Vagina (tissue), 2 donors: ENCODE measurements at regions not wholly inside any gene's neighbourhood (a gene's known extent, or its start where the extent isn't known, plus 50 kb on each side); places are given as distances from the start of the nearest gene placed in this dataset.
"Not testable (repeated sequence)": the region's sequence is repeated elsewhere in the genome, so short reads cannot be mapped to it uniquely, and the experiment has no call there.

Experiments used
- DNase-seq, 2 donors: peaks; one replicate each; pipeline ENCODE4 v3.0.0-alpha.2; 2017; ENCODE audit errors: extremely low spot score in 2 of 2
- H3K27ac ChIP-seq: fragments of 200-600 bp; sonication (generic); one replicate; pipeline ENCODE4 v1.5.1; 2019
- H3K27me3 ChIP-seq: fragments of 200-600 bp; sonication (generic); one replicate; pipeline ENCODE4 v1.5.1; 2019
- H3K36me3 ChIP-seq, 2 donors: fragments of 200-600 bp; sonication (generic); one replicate each; pipeline ENCODE4 v1.5.1; 2017 to 2019
- H3K4me1 ChIP-seq: fragments of 200-600 bp; sonication (generic); one replicate; pipeline ENCODE4 v1.5.1; 2019
- H3K4me3 ChIP-seq, 2 donors: fragments of 200-600 bp; sonication (generic); 1 replicate in 1 of 2; 2 replicates in 1 of 2; pipeline ENCODE4 v1.5.1; 2016 to 2019
- H3K9me3 ChIP-seq: fragments of 200-600 bp; sonication (generic); one replicate; pipeline ENCODE4 v1.5.1; 2019
- intact Hi-C: fragments of 100-400 bp; cut with DNase I; formaldehyde crosslinking; loops from one replicate; pipeline ENCODE4 v1.15.1; 2023

DNA sequence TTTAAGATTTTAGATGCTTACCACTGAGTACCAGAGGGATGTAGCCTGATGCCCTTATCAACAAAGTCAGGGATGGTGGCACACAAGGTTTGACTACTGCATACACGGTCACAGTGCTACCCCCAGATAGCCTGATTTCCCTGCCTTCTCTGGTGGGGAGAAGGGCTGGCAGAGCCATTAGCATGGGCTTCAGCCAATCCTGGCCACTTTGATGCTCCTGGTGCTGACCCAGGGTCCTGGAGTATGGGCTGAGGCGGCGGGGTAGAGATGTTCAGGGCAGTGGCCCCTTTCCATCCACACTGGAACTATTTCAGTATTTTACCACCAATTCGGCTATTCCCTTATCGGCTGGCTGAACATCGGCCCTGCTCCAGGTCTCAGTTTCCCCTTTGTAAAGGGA is 83.2 kb downstream of the POTEB3 start:
- intact Hi-C loops = not testable (repeated sequence)

DNA sequence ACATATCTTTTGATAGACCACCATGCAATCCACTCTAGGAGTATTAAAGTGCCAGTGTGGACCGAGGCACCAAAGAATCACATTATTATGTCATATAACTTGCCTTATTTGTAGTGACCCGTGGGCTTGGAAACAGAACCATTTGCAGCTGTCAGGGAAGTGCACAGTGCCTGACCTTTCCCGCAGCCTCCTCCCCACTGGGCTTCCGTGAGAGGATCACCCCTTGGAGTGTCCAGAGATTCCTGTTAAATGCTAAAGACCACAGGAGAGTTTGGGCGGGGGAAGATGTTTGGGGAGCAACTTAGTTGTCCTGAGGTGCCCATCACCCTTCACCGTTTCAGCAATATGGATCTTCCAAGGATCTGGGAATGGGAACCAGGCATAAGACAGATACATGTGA is 84.4 kb downstream of the POTEB3 start:
- intact Hi-C loops, H3K27ac ChIP-seq, DNase-seq: not testable (repeated sequence)

More for the DNA sequence above, 83.2 kb downstream of the POTEB3 start:
- not testable (repeated sequence) for H3K4me1 ChIP-seq, H3K4me3 ChIP-seq, H3K36me3 ChIP-seq, H3K27me3 ChIP-seq, H3K27ac ChIP-seq, DNase-seq, H3K9me3 ChIP-seq

DNA sequence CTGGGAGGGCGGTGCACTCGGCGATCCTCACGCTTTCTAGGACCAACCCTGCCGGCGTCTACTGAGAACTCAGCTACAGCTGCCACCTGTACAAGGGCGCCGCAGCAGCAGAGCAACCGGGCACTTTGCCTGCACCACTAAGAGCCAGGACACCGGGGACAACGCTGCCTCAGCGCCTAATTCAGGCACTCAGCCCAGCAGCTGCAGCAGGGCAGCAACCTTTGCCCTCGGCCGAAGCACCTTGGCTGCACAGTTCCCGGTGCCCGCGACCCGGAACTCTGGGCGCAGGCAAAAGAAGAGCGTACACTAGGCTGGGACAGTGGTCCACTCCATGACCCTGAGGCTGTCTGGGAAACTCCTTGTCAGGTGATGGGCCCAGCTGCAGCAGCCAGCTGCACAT is 85.7 kb downstream of the POTEB3 start:
- H3K27ac ChIP-seq, intact Hi-C loops, H3K4me3 ChIP-seq, H3K27me3 ChIP-seq, H3K9me3 ChIP-seq, DNase-seq, H3K4me1 ChIP-seq, H3K36me3 ChIP-seq: not testable (repeated sequence)

More for the DNA sequence above, 84.4 kb downstream of the POTEB3 start:
- H3K4me3 ChIP-seq, H3K36me3 ChIP-seq, H3K4me1 ChIP-seq, H3K9me3 ChIP-seq, H3K27me3 ChIP-seq: not testable (repeated sequence)

DNA sequence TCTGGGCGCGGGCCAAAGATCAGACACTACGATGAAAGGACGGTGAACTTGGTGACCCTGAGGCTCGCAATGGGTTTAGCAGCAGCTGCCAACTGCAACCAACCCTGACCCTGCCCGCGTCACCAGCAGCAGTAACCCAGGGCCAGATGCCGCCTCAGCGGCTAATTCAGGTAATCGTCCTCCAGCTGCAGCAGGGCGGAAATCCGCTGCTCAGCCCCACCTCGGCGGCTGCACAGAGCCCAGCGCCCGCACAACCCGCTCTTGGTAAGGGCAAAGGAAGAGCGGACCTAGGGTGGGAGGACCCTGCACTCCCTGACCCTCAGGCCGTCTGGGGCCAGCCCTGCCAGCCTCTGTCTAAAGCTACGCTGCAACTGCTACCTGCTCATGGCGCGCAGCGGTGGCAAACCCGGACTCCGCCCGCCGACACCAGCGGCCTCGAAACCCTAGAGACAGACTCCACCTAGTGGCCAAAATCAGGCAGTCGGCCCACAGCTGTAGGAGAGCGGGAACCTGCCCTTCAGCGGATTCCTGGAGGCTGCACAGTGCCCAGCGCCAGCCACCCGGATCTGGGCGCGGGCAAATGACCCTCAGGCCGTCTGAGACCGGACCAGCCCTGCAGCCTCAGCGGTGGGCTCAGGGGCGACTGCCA is 87.5 kb downstream of the POTEB3 start:
- H3K9me3 ChIP-seq, H3K27ac ChIP-seq, H3K36me3 ChIP-seq, H3K4me3 ChIP-seq, intact Hi-C loops, H3K27me3 ChIP-seq, DNase-seq, H3K4me1 ChIP-seq: not testable (repeated sequence)

DNA sequence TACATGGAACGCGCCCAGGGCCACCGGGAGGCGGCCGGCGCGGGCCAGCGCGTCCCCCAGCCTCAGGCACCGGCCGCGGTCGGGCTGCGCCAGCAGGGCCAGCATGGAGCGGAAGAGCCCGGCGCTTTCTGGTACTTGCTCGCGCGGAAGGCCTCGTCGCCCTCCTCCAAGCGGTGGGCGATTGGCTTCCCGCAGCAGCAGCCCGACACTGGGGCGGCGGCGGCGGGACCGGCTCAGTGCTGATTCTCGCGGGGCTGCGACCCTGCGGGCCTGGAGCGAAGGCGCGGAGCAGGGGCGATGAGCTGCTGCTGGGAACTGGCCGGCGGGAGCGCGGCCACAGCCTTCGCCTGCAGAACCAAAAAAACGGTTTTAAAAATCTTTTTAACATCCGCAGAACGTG is 95.3 kb downstream of the POTEB3 start:
- intact Hi-C loops, H3K27ac ChIP-seq, H3K4me1 ChIP-seq, H3K27me3 ChIP-seq, H3K4me3 ChIP-seq, H3K9me3 ChIP-seq, DNase-seq, H3K36me3 ChIP-seq: not testable (repeated sequence)

DNA sequence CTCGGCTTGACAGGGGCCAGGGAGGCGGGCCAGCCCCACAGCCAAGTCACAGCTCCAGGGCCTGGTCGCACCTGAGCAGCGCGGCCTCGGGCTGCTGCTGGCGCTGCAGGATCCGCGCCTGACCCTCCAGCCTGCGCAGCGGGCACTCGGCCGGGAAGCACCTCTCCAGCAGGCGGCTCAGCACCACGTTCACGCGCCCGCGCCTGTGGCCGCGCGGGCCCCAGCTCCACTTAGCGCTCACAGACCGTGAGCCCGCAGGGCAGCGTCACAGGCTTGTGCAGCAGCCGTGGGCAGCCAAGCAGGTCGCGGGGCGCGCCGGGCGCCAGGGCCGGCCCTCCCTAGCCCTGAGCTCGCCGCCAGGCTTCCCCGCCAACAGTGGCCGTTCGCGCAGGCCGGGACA is 95.8 kb downstream of the POTEB3 start:
- H3K36me3 ChIP-seq, H3K27me3 ChIP-seq, intact Hi-C loops, H3K27ac ChIP-seq, H3K9me3 ChIP-seq, H3K4me1 ChIP-seq, DNase-seq, H3K4me3 ChIP-seq: not testable (repeated sequence)

DNA sequence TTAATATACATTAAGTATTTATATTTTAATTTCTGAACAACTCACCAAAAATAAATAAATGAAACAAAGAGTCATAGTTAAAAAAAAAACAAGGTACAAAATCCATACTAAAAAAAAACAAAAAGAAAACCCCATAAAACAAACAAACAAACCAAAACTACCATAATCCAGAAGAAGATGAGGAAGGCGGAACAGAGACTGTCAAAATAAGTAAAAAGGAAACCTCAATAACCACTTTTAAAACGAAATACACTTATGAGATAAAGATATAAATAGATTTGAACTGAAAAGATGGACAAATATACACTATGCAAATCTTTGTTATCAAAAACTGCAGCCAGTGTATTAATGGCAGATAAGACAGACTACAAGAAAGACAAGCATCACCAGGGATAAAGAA is 103.3 kb downstream of the POTEB3 start:
- H3K4me3 ChIP-seq, H3K9me3 ChIP-seq, H3K27ac ChIP-seq, H3K4me1 ChIP-seq, H3K36me3 ChIP-seq, DNase-seq, intact Hi-C loops, H3K27me3 ChIP-seq: not testable (repeated sequence)

DNA sequence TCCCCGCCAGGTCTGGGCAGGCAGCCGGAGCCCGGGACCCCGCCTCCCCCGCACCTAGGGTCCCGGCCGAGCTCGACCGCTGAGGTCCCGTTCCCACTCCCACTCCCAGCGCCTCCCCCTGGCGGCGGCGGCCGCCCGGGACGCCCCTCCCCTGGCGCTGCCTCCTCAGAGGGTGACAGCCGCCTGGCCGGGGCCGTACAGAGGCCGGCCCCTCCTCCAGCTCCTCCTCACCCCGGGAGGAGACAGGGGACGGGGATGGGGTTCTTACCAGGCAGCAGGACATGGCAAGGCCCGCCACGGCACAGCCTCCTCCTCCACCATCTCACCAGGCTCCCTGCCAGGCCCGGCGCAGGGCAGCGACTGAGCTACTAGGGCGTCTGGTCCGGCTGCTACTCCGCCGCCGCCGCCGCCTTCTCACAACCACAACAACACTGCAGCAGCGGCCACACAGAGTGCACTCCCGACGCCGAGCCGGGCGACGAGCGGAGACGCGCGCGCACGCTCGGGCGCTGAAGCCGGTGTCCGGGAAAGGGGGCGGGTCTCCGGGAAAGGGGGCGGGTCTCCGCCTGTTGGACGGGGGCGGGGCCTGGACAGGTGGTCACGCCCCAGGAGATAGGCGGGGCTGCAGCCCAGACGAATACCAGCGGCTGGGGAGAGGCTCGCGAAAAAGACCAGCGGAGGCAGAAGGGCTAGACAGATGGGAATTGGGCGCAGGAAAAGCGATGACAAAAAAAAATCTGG is 115.4 kb downstream of the POTEB3 start:
- H3K27me3 ChIP-seq, H3K9me3 ChIP-seq, intact Hi-C loops, H3K36me3 ChIP-seq, H3K27ac ChIP-seq, H3K4me3 ChIP-seq, DNase-seq, H3K4me1 ChIP-seq: not testable (repeated sequence)

DNA sequence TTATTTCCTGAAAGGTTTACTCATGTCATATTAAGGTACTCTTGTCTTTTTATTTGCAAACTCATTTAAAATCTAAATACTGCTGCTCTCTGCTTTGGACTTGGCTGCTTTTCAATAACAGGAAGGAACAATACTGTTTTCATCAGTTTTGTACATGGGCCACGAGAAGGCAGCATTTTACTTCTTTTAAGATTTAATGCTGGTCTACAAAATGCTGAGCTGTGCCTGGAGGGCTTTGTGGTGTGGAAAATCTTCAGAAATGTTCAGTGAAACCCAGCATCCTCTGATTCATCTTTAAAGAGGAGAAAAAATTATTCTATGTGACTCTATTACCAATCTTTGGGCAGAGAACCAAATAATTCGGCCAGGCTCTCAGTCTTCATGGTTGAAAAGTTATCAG is 155.9 kb downstream of the POTEB3 start:
- H3K9me3 ChIP-seq, H3K27me3 ChIP-seq, H3K27ac ChIP-seq, DNase-seq, H3K4me1 ChIP-seq, intact Hi-C loops, H3K4me3 ChIP-seq, H3K36me3 ChIP-seq: not testable (repeated sequence)

DNA sequence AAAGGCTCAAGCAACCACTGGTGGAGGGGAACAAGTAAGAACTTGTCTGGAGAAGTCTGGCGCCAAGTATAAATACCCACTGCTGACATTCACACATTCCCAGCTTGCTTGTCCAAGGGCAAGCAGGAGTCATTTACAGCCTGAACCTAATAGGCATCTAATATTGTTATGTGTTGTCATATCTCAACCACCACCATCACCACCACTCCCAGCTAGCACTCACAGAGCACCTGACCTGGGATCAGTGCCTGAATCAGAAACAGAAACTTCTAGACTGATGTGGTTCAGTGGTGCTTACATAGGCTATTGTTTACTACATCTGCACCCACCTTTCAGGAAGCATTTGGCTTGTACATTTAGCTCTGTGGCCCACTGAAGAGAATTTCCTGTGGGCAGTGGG is 157.1 kb downstream of the POTEB3 start:
- intact Hi-C loops, H3K36me3 ChIP-seq, H3K9me3 ChIP-seq, H3K27me3 ChIP-seq, DNase-seq, H3K4me3 ChIP-seq, H3K4me1 ChIP-seq, H3K27ac ChIP-seq: not testable (repeated sequence)

DNA sequence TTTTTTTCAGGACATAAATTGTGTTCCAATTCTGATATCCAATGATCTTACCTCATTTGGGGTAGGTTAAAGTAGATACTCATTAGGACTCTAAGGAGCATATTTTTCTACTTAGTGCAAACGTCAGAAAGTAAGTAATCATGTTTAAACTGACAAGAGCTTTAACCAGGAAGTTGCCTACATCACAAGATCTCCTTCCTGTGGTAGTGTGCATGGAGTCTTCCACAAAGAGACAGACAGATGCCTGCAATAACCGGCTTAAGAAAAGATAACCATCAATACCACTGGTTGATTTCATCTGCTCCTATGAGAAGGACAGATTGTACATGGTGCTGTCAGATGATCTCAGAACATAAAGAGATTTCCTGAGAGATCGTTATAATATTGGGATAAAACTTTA is 160.0 kb downstream of the POTEB3 start:
- H3K27me3 ChIP-seq, H3K27ac ChIP-seq, intact Hi-C loops, H3K4me1 ChIP-seq, H3K9me3 ChIP-seq, H3K4me3 ChIP-seq, DNase-seq, H3K36me3 ChIP-seq: not testable (repeated sequence)

DNA sequence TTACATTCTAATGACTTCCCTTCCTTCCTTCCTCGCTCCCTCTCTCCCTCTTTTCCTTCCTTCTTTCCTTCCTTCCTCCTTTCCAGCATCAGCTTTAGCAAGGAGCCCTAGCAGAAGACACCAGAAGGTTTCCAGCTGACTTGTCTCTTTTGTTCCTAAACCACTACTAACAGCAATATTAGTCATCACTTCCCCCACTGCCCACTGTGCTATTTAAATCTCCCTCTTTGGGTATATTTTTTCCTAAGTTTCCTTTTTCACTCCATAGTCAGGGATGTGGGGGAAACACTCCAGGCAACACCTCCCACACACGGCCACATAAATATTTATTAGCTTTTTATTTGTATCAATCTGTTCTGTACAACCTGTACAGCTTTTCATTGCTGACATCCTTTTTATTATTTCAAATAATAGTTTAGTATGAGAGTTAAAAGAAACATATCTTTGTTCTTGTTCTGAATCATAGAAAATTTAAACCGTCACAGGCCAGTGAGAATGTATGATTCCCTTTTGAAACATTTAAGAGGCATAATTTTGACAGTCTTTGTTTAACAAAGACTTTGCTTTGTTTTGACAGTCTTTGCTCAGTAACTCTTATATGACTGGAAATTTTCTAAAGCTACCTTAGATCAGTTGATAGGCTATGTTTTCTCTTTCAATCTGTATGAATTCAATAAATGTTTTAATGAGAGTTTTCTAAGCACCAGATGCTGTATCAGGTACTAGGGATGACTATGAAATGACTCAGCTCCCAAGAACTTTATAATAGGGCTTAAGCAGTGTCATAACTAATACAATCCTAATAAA is 167.9 kb downstream of the POTEB3 start:
- H3K27me3 ChIP-seq, H3K4me3 ChIP-seq, H3K4me1 ChIP-seq, H3K9me3 ChIP-seq, H3K27ac ChIP-seq, DNase-seq, intact Hi-C loops, H3K36me3 ChIP-seq: not testable (repeated sequence)
